H1 (cell line): ENCODE measurements at regions not wholly inside any gene's neighbourhood (a gene's known extent, or its start where the extent isn't known, plus 50 kb on each side); places are given as distances from the start of the nearest gene placed in this dataset.

Experiments used
- CTCF ChIA-PET: fragments of 300-600 bp; sonication (Branson Sonifier 250); formaldehyde crosslinking; loops from one replicate; lab custom pipeline; 2021; ENCODE audit not compliant: partially characterized antibody; lab: Charles Lee
- POLR2A ChIA-PET: fragments of 300-600 bp; sonication (Branson Sonifier 250); formaldehyde crosslinking; loops from one replicate; lab custom pipeline; 2021; ENCODE audit warnings: inconsistent platforms; ENCODE audit not compliant: partially characterized antibody; lab: Charles Lee
- DNase-seq, 2 experiments: peaks; one replicate each; pipeline versions ENCODE4 v3.0.0 to v3.0.0-alpha.2; 2010 to 2022; ENCODE audit warnings: low spot score in 2 of 2, low read depth in 1 of 2, mixed read lengths in 1 of 2
- FAIRE-seq: peaks from 2 replicates; lab custom pipeline; 2011; peaks lifted over from hg19 to GRCh38; lab: Jason Lieb, UNC
- H2AFZ ChIP-seq: 2 replicates; pipeline ENCODE4 v1.8.1; 2012; ENCODE audit warnings: low read length, inconsistent platforms
- H2AK5ac ChIP-seq: 2 replicates; pipeline ENCODE4 v1.6.1; 2013; ENCODE audit warnings: low read depth, low read length
- H2BK120ac ChIP-seq: replicated peaks from 2 replicates; pipeline ENCODE3; 2013; ENCODE audit warnings: low read depth, low read length, inconsistent platforms
- H2BK12ac ChIP-seq: 2 replicates; pipeline ENCODE4 v1.6.1; 2013; ENCODE audit warnings: low read depth, low read length
- H2BK15ac ChIP-seq: 2 replicates; pipeline ENCODE4 v1.6.1; 2013; ENCODE audit warnings: low read length
- H2BK20ac ChIP-seq: 2 replicates; pipeline ENCODE4 v1.6.1; 2013; ENCODE audit warnings: low read length
- H2BK5ac ChIP-seq: 2 replicates; pipeline ENCODE4 v1.6.1; 2013; ENCODE audit warnings: low read depth, low read length
- H3K14ac ChIP-seq: 2 replicates; pipeline ENCODE4 v1.6.1; 2013; ENCODE audit warnings: inconsistent platforms; ENCODE audit not compliant: insufficient read length
- H3K18ac ChIP-seq: 2 replicates; pipeline ENCODE4 v1.6.1; 2013; ENCODE audit warnings: low read length; ENCODE audit errors: extremely low read depth
- H3K23ac ChIP-seq: 2 replicates; pipeline ENCODE4 v1.6.1; 2013; ENCODE audit warnings: inconsistent platforms; ENCODE audit not compliant: insufficient read length
- H3K23me2 ChIP-seq: 2 replicates; pipeline ENCODE4 v1.6.1; 2013; ENCODE audit warnings: low read depth, low read length
- H3K27ac ChIP-seq: 2 replicates; pipeline ENCODE4 v1.6.1; 2011; ENCODE audit warnings: low read depth, low read length, inconsistent platforms
- H3K27me3 ChIP-seq, 4 experiments: replicated peaks in 1 of 4; 1 replicate in 1 of 4; 2 replicates in 3 of 4; pipeline versions ENCODE4 v1.6.1 to v1.8.1; 2011 to 2013; ENCODE audit warnings: low read length in 3 of 4, mild to moderate bottlenecking in 3 of 4, inconsistent platforms in 2 of 4, mixed read lengths in 2 of 4, moderate library complexity in 1 of 4; ENCODE audit not compliant: control insufficient read depth in 3 of 4, insufficient read depth in 3 of 4; ENCODE audit errors: extremely low read depth in 1 of 4
- H3K36me3 ChIP-seq, 4 experiments: 2 replicates each; pipeline versions ENCODE4 v1.6.1 to v1.8.1; 2011 to 2013; ENCODE audit warnings: mild to moderate bottlenecking in 4 of 4, low read length in 3 of 4, moderate library complexity in 2 of 4, control low read depth in 1 of 4, inconsistent platforms in 1 of 4; ENCODE audit not compliant: insufficient read depth in 4 of 4, control insufficient read depth in 2 of 4
- H3K4ac ChIP-seq: replicated peaks from 2 replicates; pipeline ENCODE3; 2013; ENCODE audit warnings: low read length, low read depth, mixed read lengths, inconsistent platforms; ENCODE audit not compliant: insufficient read length
- H3K4me1 ChIP-seq, 4 experiments: replicated peaks in 1 of 4; 1 replicate in 1 of 4; 2 replicates in 3 of 4; pipeline versions ENCODE4 v1.6.1 to v1.8.1; 2011 to 2013; ENCODE audit warnings: low read length in 3 of 4, inconsistent platforms in 2 of 4, mixed read lengths in 1 of 4; ENCODE audit not compliant: insufficient read depth in 4 of 4, control insufficient read depth in 3 of 4
- H3K4me2 ChIP-seq, 2 experiments: 2 replicates each; pipeline versions ENCODE4 v1.6.1 to v1.8.1; 2011 to 2013; ENCODE audit warnings: low read depth in 2 of 2, low read length in 2 of 2, control low read depth in 1 of 2, inconsistent platforms in 1 of 2, mild to moderate bottlenecking in 1 of 2; ENCODE audit not compliant: insufficient read depth in 1 of 2
- H3K4me3 ChIP-seq, 4 experiments: fragments of 200-600, 300-600 bp in 1 of 4; sonication (generic), shearing (Covaris generic), sonication (Bioruptor Twin) in 1 of 4; 2 replicates each; pipeline versions ENCODE4 v1.5.1 to v1.8.1; 2011 to 2016; ENCODE audit warnings: low read length in 4 of 4, low read depth in 3 of 4, control low read depth in 2 of 4, inconsistent platforms in 2 of 4, mild to moderate bottlenecking in 2 of 4, mixed read lengths in 1 of 4, moderate library complexity in 1 of 4; ENCODE audit not compliant: insufficient read depth in 2 of 4; ENCODE audit errors: extremely low read depth in 1 of 4
- H3K56ac ChIP-seq: replicated peaks from 2 replicates; pipeline ENCODE3; 2013; ENCODE audit warnings: low read depth, mild to moderate bottlenecking, mixed read lengths, low read length, inconsistent platforms; ENCODE audit not compliant: insufficient read length
- H3K79me1 ChIP-seq: 2 replicates; pipeline ENCODE4 v1.6.1; 2013; ENCODE audit warnings: low read depth, low read length, control low read depth
- H3K79me2 ChIP-seq, 2 experiments: 2 replicates each; pipeline versions ENCODE4 v1.6.1 to v1.8.1; 2012 to 2013; ENCODE audit warnings: low read length in 2 of 2, mild to moderate bottlenecking in 2 of 2, inconsistent platforms in 1 of 2; ENCODE audit not compliant: insufficient read depth in 2 of 2, control insufficient read depth in 1 of 2
- H3K9ac ChIP-seq, 4 experiments: replicated peaks in 1 of 4; 1 replicate in 1 of 4; 2 replicates in 3 of 4; pipeline versions ENCODE4 v1.6.1 to v1.8.1; 2011 to 2013; ENCODE audit warnings: low read depth in 3 of 4, low read length in 3 of 4, control low read depth in 2 of 4, mild to moderate bottlenecking in 2 of 4, moderate library complexity in 2 of 4, inconsistent platforms in 1 of 4; ENCODE audit errors: extremely low read depth in 1 of 4
- H3K9me3 ChIP-seq, 2 experiments: 2 replicates each; pipeline versions ENCODE4 v1.6.1 to v1.8.1; 2012 to 2013; ENCODE audit warnings: mild to moderate bottlenecking in 2 of 2, moderate library complexity in 2 of 2, control low read depth in 1 of 2, inconsistent platforms in 1 of 2, low read depth in 1 of 2, low read length in 1 of 2, mixed read lengths in 1 of 2; ENCODE audit not compliant: insufficient read depth in 2 of 2
- H4K20me1 ChIP-seq, 2 experiments: replicated peaks in 1 of 2; 2 replicates each; pipeline versions ENCODE3 to v1.8.1; 2011 to 2013; ENCODE audit warnings: inconsistent platforms in 2 of 2, low read length in 2 of 2, mild to moderate bottlenecking in 1 of 2; ENCODE audit not compliant: insufficient read depth in 2 of 2, control insufficient read depth in 1 of 2
- H4K5ac ChIP-seq: 2 replicates; pipeline ENCODE4 v1.6.1; 2013; ENCODE audit warnings: low read length, low read depth, mixed read lengths, inconsistent platforms; ENCODE audit not compliant: insufficient read length
- H4K8ac ChIP-seq: 2 replicates; pipeline ENCODE4 v1.8.0; 2013; ENCODE audit warnings: mild to moderate bottlenecking, moderate library complexity, low read length, inconsistent platforms; ENCODE audit not compliant: insufficient read depth; ENCODE audit errors: extremely low read depth
- H4K91ac ChIP-seq: replicated peaks from 2 replicates; pipeline ENCODE3; 2013; ENCODE audit warnings: low read length, mixed read lengths, inconsistent platforms; ENCODE audit not compliant: insufficient read length
- CHD1 ChIP-seq: IDR thresholded peaks from 2 replicates; pipeline ENCODE4 v1.6.1; 2012; ENCODE audit warnings: low read depth, low read length, improper control_type of control experiment
- CHD2 ChIP-seq: IDR thresholded peaks from 2 replicates; pipeline ENCODE4 v1.6.1; 2012; ENCODE audit warnings: low read length, improper control_type of control experiment
- EGR1 ChIP-seq: IDR thresholded peaks from 2 replicates; pipeline ENCODE4 v1.6.1; 2011; ENCODE audit warnings: low read depth, low read length, borderline replicate concordance
- SAP30 ChIP-seq: fragments of 300-600 bp; sonication (generic); IDR thresholded peaks from 2 replicates; pipeline ENCODE4 v1.7.1; 2012; ENCODE audit warnings: low read length, moderate library complexity, mild to moderate bottlenecking, inconsistent platforms; ENCODE audit not compliant: insufficient read depth, insufficient replicate concordance
- SP4 ChIP-seq: IDR thresholded peaks from 2 replicates; pipeline ENCODE4 v1.6.1; 2012; ENCODE audit warnings: low read length, inconsistent platforms
- SRF ChIP-seq: IDR thresholded peaks from 2 replicates; pipeline ENCODE4 v1.6.1; 2011; ENCODE audit warnings: mild to moderate bottlenecking, low read depth, low read length, moderate library complexity
- TAF1 ChIP-seq: IDR thresholded peaks from 2 replicates; pipeline ENCODE4 v1.6.1; 2011; ENCODE audit warnings: mild to moderate bottlenecking, low read depth, low read length
- TCF12 ChIP-seq: IDR thresholded peaks from 2 replicates; pipeline ENCODE4 v1.6.1; 2011; ENCODE audit warnings: low read depth, mild to moderate bottlenecking, low read length
- YY1 ChIP-seq: IDR thresholded peaks from 2 replicates; pipeline ENCODE4 v1.6.1; 2011; ENCODE audit warnings: low read depth, mild to moderate bottlenecking, low read length
- WGBS, 2 experiments: shearing (Covaris generic) in 1 of 2; methylation state at CpG; one replicate each; pipeline versions ENCODE4 v1.1.6 to v1.1.7; 2013 to 2015; ENCODE audit warnings: low lambda C conversion rate in 2 of 2, mixed read lengths in 2 of 2, inconsistent platforms in 1 of 2, low coverage in 1 of 2, missing lambda C conversion rate in 1 of 2; ENCODE audit not compliant: insufficient replicate concordance in 2 of 2, insufficient coverage in 1 of 2, insufficient read length in 1 of 2; ENCODE audit errors: extremely low coverage in 1 of 2, missing lambda C conversion rate in 1 of 2; 5-methylcytosine and 5-hydroxymethylcytosine counted together
- TF ChIP-seq, protein P1 (sequence below): IDR thresholded peaks from 2 replicates; pipeline ENCODE4 v1.6.1; 2012; ENCODE audit warnings: inconsistent platforms
- TF ChIP-seq, protein P2 (sequence below): IDR thresholded peaks from 2 replicates; pipeline ENCODE4 v1.6.1; 2012; ENCODE audit warnings: low read length, inconsistent platforms

DNA sequence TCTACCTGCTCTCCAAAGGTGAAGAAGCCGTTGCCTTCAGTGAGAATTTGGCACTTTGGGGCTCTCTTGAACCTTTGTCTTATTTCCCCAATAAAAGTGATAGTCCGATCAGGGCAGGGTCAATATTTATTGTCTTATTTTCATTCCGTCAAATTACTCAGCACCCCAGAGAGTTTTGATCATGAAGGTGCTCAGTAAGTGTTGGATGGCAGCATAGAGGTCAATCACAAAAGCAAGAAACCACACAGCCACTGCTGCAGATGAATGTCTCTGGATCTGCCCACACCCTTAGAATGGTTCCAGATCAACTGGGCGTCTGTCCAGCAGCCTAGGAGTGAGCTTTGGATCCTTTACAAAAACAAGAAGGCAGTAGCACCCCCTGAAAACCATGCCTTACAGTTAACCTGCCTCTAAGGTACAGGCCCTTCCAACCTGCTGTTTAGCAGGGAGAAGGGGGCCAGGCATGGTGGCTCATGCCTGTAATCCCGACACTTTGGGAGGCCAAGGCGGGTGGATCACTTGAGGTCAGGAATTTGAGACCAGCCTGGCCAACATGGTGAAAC, 97.3 kb downstream of the PSMG1 start:
- no peak overlapping the region for H3K18ac ChIP-seq
- no peak overlapping the region for H3K4ac ChIP-seq
- H4K8ac ChIP-seq: no peak overlapping the region
- ChIA-PET CTCF (interaction anchor here (0.5 to 4.3 kb wide), 14 partner anchors 8 to 581 kb away, joined by 3 to 18 read pairs (median 4); no protein-coding TSS in a partner anchor), POLR2A (no interaction called here)
- H3K36me3 ChIP-seq: no peaks in the 10 kb centered on the region
- H3K79me1 ChIP-seq: no peaks in the 10 kb centered on the region
- no peak overlapping the region for H2BK5ac ChIP-seq
- no peak for FAIRE-seq
- no peak overlapping the region for H2BK15ac ChIP-seq
- H3K56ac ChIP-seq: no peak overlapping the region
- no peak overlapping the region for H2AFZ ChIP-seq
- no peak overlapping the region for H3K4me3 ChIP-seq
- H3K4me2 ChIP-seq: no peak overlapping the region
- no peak overlapping the region for H3K9ac ChIP-seq
- H2BK20ac ChIP-seq: no peak overlapping the region
- H2BK12ac ChIP-seq: no peak overlapping the region
- no peak overlapping the region for H4K91ac ChIP-seq
- 87% methylated on average over 6 of the region's 6 CpGs; no CpG with 5 or more reads in 1 of the 2 experiments for WGBS, 2 experiments
- no peak overlapping the region for H3K23ac ChIP-seq
- H4K5ac ChIP-seq: no peak overlapping the region
- no peaks in the 10 kb centered on the region for H3K79me2 ChIP-seq
- no peak overlapping the region for H2BK120ac ChIP-seq
- no peaks in the 10 kb centered on the region for H4K20me1 ChIP-seq
- no peaks in the 10 kb centered on the region; a peak in 2 of 7 replicates for H3K27me3 ChIP-seq
- H3K27ac ChIP-seq: no peak overlapping the region
- H3K14ac ChIP-seq: no peak overlapping the region
- H3K4me1 ChIP-seq: peaks cover 0 to 6% (median 4%) of the 10 kb centered on the region in 4 experiments; a peak in 6 of 7 replicates
- no peak overlapping the region for H2AK5ac ChIP-seq
- TF ChIP-seq, protein P1, sequence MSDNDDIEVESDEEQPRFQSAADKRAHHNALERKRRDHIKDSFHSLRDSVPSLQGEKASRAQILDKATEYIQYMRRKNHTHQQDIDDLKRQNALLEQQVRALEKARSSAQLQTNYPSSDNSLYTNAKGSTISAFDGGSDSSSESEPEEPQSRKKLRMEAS: no peak
- no peak for TF ChIP-seq YY1
- no peak for TF ChIP-seq SRF
- no peak for TF ChIP-seq CHD1
- no peak for TF ChIP-seq SP4
- no peak for TF ChIP-seq TCF12
- TF ChIP-seq SAP30: no peak
- TF ChIP-seq EGR1: no peak
- TF ChIP-seq TAF1: no peak
- no peak for TF ChIP-seq CHD2
- TF ChIP-seq, protein P2, sequence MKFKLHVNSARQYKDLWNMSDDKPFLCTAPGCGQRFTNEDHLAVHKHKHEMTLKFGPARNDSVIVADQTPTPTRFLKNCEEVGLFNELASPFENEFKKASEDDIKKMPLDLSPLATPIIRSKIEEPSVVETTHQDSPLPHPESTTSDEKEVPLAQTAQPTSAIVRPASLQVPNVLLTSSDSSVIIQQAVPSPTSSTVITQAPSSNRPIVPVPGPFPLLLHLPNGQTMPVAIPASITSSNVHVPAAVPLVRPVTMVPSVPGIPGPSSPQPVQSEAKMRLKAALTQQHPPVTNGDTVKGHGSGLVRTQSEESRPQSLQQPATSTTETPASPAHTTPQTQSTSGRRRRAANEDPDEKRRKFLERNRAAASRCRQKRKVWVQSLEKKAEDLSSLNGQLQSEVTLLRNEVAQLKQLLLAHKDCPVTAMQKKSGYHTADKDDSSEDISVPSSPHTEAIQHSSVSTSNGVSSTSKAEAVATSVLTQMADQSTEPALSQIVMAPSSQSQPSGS: no peak
- TF ChIP-seq, all 59 proteins: peak for 0
- Histone ChIP-seq H3K23me2 (no peaks in the 10 kb centered on the region), H3K9me3 (peaks cover 2 to 6% of the 10 kb centered on the region in 2 experiments; a peak in 2 of 4 replicates)
- DNase-seq: no peak
